22Rv1 (cell line): ENCODE measurements at regions not wholly inside any gene's neighbourhood (a gene's known extent, or its start where the extent isn't known, plus 50 kb on each side); places are given as distances from the start of the nearest gene placed in this dataset.

Source experiments
- ZFX ChIP-seq: fragments of 450-650 bp; IDR thresholded peaks from 2 replicates; pipeline ENCODE4 v1.6.1; 2017; ENCODE audit warnings: antibody characterized with exemption, borderline replicate concordance
- TF ChIP-seq, protein P1 (sequence below): fragments of 450-650 bp; IDR thresholded peaks from 2 replicates; pipeline ENCODE4 v1.5.1; 2017; ENCODE audit warnings: mild to moderate bottlenecking

DNA sequence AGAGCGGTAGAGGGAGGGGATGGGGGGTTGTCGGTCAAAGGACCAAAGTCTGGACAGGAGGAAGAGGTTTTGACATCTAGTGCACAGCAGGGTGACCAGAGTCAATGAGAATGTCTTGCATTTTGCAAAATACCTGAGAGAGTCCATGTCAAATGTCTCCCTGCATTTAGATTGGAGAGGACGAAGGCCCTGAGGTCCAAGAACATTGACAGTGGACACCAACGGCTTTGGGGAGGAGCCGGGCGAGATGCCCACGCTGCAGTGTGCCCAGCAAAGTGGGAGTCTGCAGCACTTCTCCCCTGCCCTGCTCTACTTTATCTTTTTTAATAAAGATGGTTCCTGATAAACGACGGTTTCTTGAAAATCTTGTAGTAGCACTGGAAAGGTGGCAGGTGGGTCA, 67.4 kb upstream of the TAMM41 start:
- TF ChIP-seq, protein P1, sequence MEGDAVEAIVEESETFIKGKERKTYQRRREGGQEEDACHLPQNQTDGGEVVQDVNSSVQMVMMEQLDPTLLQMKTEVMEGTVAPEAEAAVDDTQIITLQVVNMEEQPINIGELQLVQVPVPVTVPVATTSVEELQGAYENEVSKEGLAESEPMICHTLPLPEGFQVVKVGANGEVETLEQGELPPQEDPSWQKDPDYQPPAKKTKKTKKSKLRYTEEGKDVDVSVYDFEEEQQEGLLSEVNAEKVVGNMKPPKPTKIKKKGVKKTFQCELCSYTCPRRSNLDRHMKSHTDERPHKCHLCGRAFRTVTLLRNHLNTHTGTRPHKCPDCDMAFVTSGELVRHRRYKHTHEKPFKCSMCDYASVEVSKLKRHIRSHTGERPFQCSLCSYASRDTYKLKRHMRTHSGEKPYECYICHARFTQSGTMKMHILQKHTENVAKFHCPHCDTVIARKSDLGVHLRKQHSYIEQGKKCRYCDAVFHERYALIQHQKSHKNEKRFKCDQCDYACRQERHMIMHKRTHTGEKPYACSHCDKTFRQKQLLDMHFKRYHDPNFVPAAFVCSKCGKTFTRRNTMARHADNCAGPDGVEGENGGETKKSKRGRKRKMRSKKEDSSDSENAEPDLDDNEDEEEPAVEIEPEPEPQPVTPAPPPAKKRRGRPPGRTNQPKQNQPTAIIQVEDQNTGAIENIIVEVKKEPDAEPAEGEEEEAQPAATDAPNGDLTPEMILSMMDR = no peak
- no peak for TF ChIP-seq ZFX
